Panc1 (cell line): ENCODE measurements at regions not wholly inside any gene's neighbourhood (a gene's known extent, or its start where the extent isn't known, plus 50 kb on each side); places are given as distances from the start of the nearest gene placed in this dataset.

ENCODE experiments used
- ATAC-seq: fragments of 200-7000 bp; cut with Tn5 transposase; 2 replicates; pipeline ENCODE4 v1.9.1; 2020; ENCODE audit warnings: mild to moderate bottlenecking, moderate library complexity
- BruUV-seq: library from RNA; stranded (reverse); fragments of 400-500 nt; replicated peaks from 2 replicates; lab custom pipeline; 2021; lab: Mats Ljungman, UMichigan
- CTCF ChIA-PET: fragments of 300-600 bp; sonication (Branson Sonifier 250); formaldehyde crosslinking; loops from one replicate; lab custom pipeline; 2022; ENCODE audit warnings: antibody characterized with exemption; lab: Charles Lee
- POLR2A ChIA-PET: fragments of 300-600 bp; sonication (Branson Sonifier 250); formaldehyde crosslinking; loops from one replicate; lab custom pipeline; 2022; ENCODE audit warnings: antibody characterized with exemption; lab: Charles Lee
- DNase-seq: peaks from one replicate; pipeline ENCODE4 v3.0.0-alpha.2; 2010; ENCODE audit warnings: low read depth, low spot score
- H3K27ac ChIP-seq: 2 replicates; pipeline ENCODE4 v1.5.1; 2011; ENCODE audit warnings: mild to moderate bottlenecking, low read length, inconsistent platforms
- H3K27me3 ChIP-seq: fragments of 200-500 bp; sonication (Bioruptor generic); 2 replicates; pipeline ENCODE4 v1.6.0; 2014; ENCODE audit warnings: low read length, inconsistent platforms; ENCODE audit not compliant: control insufficient read depth, insufficient read depth
- H3K36me3 ChIP-seq: fragments of 200-500 bp; sonication (Bioruptor generic); 2 replicates; pipeline ENCODE4 v1.5.1; 2014; ENCODE audit warnings: inconsistent platforms, mild to moderate bottlenecking, low read length, moderate library complexity; ENCODE audit not compliant: control insufficient read depth, insufficient read depth
- H3K4me1 ChIP-seq: 2 replicates; pipeline ENCODE4 v1.5.1; 2011; ENCODE audit warnings: inconsistent platforms, mild to moderate bottlenecking, low read length, moderate library complexity; ENCODE audit not compliant: control insufficient read depth, insufficient read depth
- H3K4me3 ChIP-seq, 2 experiments: 2 replicates each; pipeline ENCODE4 v1.5.1; 2011 to 2012; ENCODE audit warnings: low read depth in 2 of 2, low read length in 2 of 2, mild to moderate bottlenecking in 2 of 2, inconsistent platforms in 1 of 2, moderate library complexity in 1 of 2
- H3K9me3 ChIP-seq: fragments of 200-500 bp; sonication (Bioruptor generic); 2 replicates; pipeline ENCODE4 v1.5.1; 2014; ENCODE audit warnings: low read depth, mild to moderate bottlenecking, inconsistent platforms, low read length, moderate library complexity; ENCODE audit not compliant: control insufficient read depth, insufficient read depth
- POLR2AphosphoS5 ChIP-seq: IDR thresholded peaks from 2 replicates; pipeline ENCODE4 v1.6.1; 2012; ENCODE audit warnings: mild to moderate bottlenecking, low read depth, low read length, moderate library complexity
- SIN3A ChIP-seq: IDR thresholded peaks from 2 replicates; pipeline ENCODE4 v1.6.1; 2012; ENCODE audit warnings: low read depth, mild to moderate bottlenecking, low read length, moderate library complexity, borderline replicate concordance; ENCODE audit not compliant: insufficient read depth
- TCF7L2 ChIP-seq: IDR thresholded peaks from 2 replicates; pipeline ENCODE4 v1.6.1; 2011; ENCODE audit warnings: mild to moderate bottlenecking, low read depth, low read length, inconsistent platforms
- in situ Hi-C: cut with HindIII; loops from 2 replicates; pipeline ENCODE4 v1.10.0; 2016; ENCODE audit warnings: low sequenced_read_pairs, low pct_unique_long_range_greater_than_20kb
- intact Hi-C: fragments of 100-400 bp; cut with micrococcal nuclease; formaldehyde crosslinking; loops from one replicate; pipeline ENCODE4 v1.10.0; 2022; ENCODE audit not compliant: unreplicated experiment
- TF ChIP-seq, protein P1 (sequence below), 2 experiments: IDR thresholded peaks; 2 replicates each; pipeline ENCODE4 v1.6.1; 2011 to 2012; ENCODE audit warnings: low read depth in 2 of 2, control low read depth in 1 of 2, low read length in 1 of 2, mild to moderate bottlenecking in 1 of 2, moderate library complexity in 1 of 2; ENCODE audit not compliant: insufficient read depth in 1 of 2
- TF ChIP-seq, protein P2 (sequence below): fragments of 450-650 bp; IDR thresholded peaks from 2 replicates; pipeline ENCODE4 v1.5.1; 2017; ENCODE audit warnings: mild to moderate bottlenecking

DNA sequence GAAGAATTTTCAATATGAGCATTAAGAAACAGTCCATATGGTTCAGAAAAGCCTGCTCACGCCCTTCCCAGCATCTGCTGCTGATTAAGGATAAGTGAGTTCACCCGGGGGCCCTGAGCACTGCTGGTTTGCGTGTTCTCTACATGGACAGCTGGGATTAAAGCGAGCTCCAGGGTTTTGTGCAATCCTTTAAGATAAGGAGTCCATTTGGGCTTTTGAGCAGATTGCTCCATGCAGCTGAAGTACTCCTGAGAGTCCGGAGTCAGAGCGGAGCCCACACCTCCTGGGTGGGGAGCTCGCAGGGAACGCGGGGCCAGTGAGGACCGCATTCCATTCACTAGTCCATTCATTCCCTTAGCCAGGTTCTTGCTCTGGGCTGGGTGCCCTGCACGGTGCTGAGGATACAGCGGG, 149.3 kb upstream of the COL5A1 start:
- no peak for ATAC-seq
- ChIA-PET POLR2A (no interaction called here), CTCF (interaction anchor here (0.5 kb wide), 1 partner anchor 111 kb away, joined by 7 read pairs; no protein-coding TSS in a partner anchor)
- Histone ChIP-seq H3K4me1 (no peaks in the 10 kb centered on the region), H3K4me3 (no peak overlapping the region), H3K36me3 (no peaks in the 10 kb centered on the region), H3K27me3 (no peaks in the 10 kb centered on the region), H3K9me3 (no peaks in the 10 kb centered on the region), H3K27ac (no peak overlapping the region)
- no TSS peak for BruUV-seq
- in situ Hi-C loops (no loop called here), intact Hi-C loops (no loop called here)
- DNase-seq: no peak
- TF ChIP-seq TCF7L2 (no peak), SIN3A (no peak), POLR2AphosphoS5 (no peak)
- TF ChIP-seq, protein P1, sequence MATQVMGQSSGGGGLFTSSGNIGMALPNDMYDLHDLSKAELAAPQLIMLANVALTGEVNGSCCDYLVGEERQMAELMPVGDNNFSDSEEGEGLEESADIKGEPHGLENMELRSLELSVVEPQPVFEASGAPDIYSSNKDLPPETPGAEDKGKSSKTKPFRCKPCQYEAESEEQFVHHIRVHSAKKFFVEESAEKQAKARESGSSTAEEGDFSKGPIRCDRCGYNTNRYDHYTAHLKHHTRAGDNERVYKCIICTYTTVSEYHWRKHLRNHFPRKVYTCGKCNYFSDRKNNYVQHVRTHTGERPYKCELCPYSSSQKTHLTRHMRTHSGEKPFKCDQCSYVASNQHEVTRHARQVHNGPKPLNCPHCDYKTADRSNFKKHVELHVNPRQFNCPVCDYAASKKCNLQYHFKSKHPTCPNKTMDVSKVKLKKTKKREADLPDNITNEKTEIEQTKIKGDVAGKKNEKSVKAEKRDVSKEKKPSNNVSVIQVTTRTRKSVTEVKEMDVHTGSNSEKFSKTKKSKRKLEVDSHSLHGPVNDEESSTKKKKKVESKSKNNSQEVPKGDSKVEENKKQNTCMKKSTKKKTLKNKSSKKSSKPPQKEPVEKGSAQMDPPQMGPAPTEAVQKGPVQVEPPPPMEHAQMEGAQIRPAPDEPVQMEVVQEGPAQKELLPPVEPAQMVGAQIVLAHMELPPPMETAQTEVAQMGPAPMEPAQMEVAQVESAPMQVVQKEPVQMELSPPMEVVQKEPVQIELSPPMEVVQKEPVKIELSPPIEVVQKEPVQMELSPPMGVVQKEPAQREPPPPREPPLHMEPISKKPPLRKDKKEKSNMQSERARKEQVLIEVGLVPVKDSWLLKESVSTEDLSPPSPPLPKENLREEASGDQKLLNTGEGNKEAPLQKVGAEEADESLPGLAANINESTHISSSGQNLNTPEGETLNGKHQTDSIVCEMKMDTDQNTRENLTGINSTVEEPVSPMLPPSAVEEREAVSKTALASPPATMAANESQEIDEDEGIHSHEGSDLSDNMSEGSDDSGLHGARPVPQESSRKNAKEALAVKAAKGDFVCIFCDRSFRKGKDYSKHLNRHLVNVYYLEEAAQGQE (IDR thresholded peaks at IDR 0.05; ENCODE audit: insufficient read depth in 1 of 2, low read depth in 2 of 2, low read length in 1 of 2): no peak
- TF ChIP-seq, protein P2, sequence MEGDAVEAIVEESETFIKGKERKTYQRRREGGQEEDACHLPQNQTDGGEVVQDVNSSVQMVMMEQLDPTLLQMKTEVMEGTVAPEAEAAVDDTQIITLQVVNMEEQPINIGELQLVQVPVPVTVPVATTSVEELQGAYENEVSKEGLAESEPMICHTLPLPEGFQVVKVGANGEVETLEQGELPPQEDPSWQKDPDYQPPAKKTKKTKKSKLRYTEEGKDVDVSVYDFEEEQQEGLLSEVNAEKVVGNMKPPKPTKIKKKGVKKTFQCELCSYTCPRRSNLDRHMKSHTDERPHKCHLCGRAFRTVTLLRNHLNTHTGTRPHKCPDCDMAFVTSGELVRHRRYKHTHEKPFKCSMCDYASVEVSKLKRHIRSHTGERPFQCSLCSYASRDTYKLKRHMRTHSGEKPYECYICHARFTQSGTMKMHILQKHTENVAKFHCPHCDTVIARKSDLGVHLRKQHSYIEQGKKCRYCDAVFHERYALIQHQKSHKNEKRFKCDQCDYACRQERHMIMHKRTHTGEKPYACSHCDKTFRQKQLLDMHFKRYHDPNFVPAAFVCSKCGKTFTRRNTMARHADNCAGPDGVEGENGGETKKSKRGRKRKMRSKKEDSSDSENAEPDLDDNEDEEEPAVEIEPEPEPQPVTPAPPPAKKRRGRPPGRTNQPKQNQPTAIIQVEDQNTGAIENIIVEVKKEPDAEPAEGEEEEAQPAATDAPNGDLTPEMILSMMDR: no peak

DNA sequence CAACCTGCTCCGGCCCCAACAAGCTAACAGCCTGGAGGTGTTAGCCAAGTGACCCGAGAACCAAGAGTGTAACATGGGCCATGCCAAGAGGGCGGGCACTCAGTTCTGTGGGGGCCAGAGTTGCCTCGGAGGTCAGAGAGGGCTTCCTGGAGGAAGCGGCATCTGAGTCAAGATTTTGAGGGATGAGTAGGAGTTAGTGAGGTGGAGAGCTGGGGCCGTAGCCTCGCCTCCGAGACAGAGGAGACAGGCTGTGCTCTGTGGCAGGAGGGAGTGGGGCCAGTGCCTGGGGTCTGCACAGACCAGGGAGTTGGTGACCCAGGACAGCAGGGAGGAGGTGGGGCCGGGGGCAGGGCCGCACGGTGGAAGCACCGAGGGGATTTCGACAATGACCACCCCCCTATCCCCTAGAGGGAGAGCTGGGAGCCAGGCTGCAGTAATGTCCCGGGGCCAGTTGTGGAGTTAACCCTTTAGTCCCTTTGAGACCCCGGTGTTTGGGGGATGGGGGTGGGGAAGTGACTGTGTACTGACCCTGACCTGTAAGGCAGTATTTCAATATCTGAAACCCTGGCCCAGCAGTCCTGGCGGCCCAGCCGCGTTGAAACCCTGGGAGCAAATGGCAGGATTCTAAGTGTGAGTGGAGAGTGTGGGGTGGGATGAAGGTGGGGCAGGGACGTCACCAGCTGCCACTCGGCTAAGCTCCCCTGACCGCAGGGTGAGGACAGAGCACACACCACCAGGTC, 148.7 kb upstream of the COL5A1 start:
- Histone ChIP-seq H3K9me3 (no peaks in the 10 kb centered on the region), H3K4me1 (no peaks in the 10 kb centered on the region), H3K27me3 (no peaks in the 10 kb centered on the region), H3K4me3 (no peak overlapping the region), H3K36me3 (no peaks in the 10 kb centered on the region), H3K27ac (no peak overlapping the region)
- in situ Hi-C loops (no loop called here), intact Hi-C loops (no loop called here)
- DNase-seq: no peak
- POLR2A ChIA-PET: no interaction called here
- no TSS peak for BruUV-seq
- CTCF ChIA-PET: interaction anchor here (0.5 kb wide), 1 partner anchor 110 kb away, joined by 7 read pairs; no protein-coding TSS in a partner anchor
- TF ChIP-seq, protein P2: no peak
- no peak for TF ChIP-seq POLR2AphosphoS5
- TF ChIP-seq SIN3A: no peak
- TF ChIP-seq TCF7L2: no peak
- ATAC-seq: no peak
